Inflammatory macrophage treated with lipopolysaccharide for 4 hours (primary cell): ENCODE measurements at regions not wholly inside any gene's neighbourhood (a gene's known extent, or its start where the extent isn't known, plus 50 kb on each side); places are given as distances from the start of the nearest gene placed in this dataset.

Experiments
- DNase-seq: peaks from one replicate; pipeline ENCODE4 v3.0.0-alpha.2; 2020

GRCh38 chr4:178068136-178068535 is 625.9 kb upstream of the AGA start:
- DNase-seq = no peak

GRCh38 chr4:178070163-178070562 is 627.9 kb upstream of the AGA start:
- no peak for DNase-seq

- no peak for DNase-seq
Observed at GRCh38 chr4:178080312-178080711, 638.1 kb upstream of the AGA start.

- DNase-seq = no peak
Observed at GRCh38 chr4:178081176-178081575, 638.9 kb upstream of the AGA start.

- no peak for DNase-seq
Observed at GRCh38 chr4:178081896-178082295, 639.7 kb upstream of the AGA start.

- no peak for DNase-seq
Observed at GRCh38 chr4:178082906-178083305, 640.7 kb upstream of the AGA start.

GRCh38 chr4:178083968-178084367 is 641.7 kb upstream of the AGA start:
- no peak for DNase-seq

GRCh38 chr4:178086320-178086719 is 644.1 kb upstream of the AGA start:
- DNase-seq = no peak

- DNase-seq = no peak
Observed at GRCh38 chr4:178090640-178091411, 648.6 kb upstream of the AGA start.

- no peak for DNase-seq
Observed at GRCh38 chr4:178102139-178102538, 659.9 kb upstream of the AGA start.

- no peak for DNase-seq
Observed at GRCh38 chr4:178105242-178105641, 663.0 kb upstream of the AGA start.

GRCh38 chr4:178136736-178137345 is 694.6 kb upstream of the AGA start:
- DNase-seq = no peak

GRCh38 chr4:178137732-178138471 is 695.7 kb upstream of the AGA start:
- no peak for DNase-seq

GRCh38 chr4:178138491-178138890 is 696.3 kb upstream of the AGA start:
- no peak for DNase-seq

GRCh38 chr4:178140326-178140915 is 698.2 kb upstream of the AGA start:
- no peak for DNase-seq

- DNase-seq = no peak
Observed at GRCh38 chr4:178142724-178143123, 700.5 kb upstream of the AGA start.

GRCh38 chr4:178148106-178148505 is 705.9 kb upstream of the AGA start:
- no peak for DNase-seq

- DNase-seq = no peak
Observed at GRCh38 chr4:178165251-178165950, 723.2 kb upstream of the AGA start.

- DNase-seq = no peak
Observed at GRCh38 chr4:178165951-178166308, 723.7 kb upstream of the AGA start.

GRCh38 chr4:178173771-178174170 is 731.5 kb upstream of the AGA start:
- DNase-seq = no peak

- no peak for DNase-seq
Observed at GRCh38 chr4:178174756-178175155, 732.5 kb upstream of the AGA start.

- DNase-seq = no peak
Observed at GRCh38 chr4:178185517-178185916, 743.3 kb upstream of the AGA start.

- DNase-seq = no peak
Observed at GRCh38 chr4:178192611-178193010, 750.4 kb upstream of the AGA start.
